ENCODE measurements at regions not wholly inside any gene's neighbourhood (a gene's known extent, or its start where the extent isn't known, plus 50 kb on each side); places are given as distances from the start of the nearest gene placed in this dataset.

DNA sequence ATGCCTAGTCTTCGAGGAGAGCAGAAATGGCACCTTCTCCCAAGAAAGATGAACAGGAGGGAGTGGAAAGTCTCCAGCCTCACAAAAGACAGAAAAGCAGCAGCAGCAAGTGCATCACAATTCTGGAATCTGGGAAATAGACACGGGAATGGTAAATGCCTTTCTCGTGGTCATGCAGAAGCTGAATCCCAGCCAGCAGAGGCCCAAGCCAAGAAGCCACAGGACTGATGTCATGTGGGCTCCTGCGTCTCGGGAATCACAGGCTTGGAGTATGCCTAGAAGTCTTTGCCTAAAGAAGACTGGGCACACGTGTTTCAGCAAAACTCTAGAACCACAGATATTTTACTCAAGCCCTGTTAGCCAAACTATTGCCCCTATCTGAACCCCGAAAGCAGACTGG, 260.3 kb upstream of the PLD5 start:
- no peaks in the 10 kb centered on the region for H3K79me2 ChIP-seq (ENCODE audit: insufficient read depth, low read length)
- no peak overlapping the region for H3K4me3 ChIP-seq (ENCODE audit: low read depth, low read length, poor library complexity, severe bottlenecking)
- H3K4me1 ChIP-seq (ENCODE audit: insufficient read depth, low read length, severe bottlenecking) = no peaks in the 10 kb centered on the region
- H3K4me2 ChIP-seq (ENCODE audit: low read length) = no peak overlapping the region
- H4K20me1 ChIP-seq (ENCODE audit: insufficient read depth, low read length) = no peaks in the 10 kb centered on the region
- H3K9ac ChIP-seq (ENCODE audit: low read length) = no peak overlapping the region
- no peaks in the 10 kb centered on the region for H3K36me3 ChIP-seq (ENCODE audit: insufficient read depth, low read length)
- H3K27me3 ChIP-seq (ENCODE audit: insufficient read depth, low read length) = peaks cover 5% of the 10 kb centered on the region; the same call in 1 of the 2 replicates
- no peak overlapping the region for H2AFZ ChIP-seq (ENCODE audit: low read length)
- H3K27ac ChIP-seq (ENCODE audit: low read depth, low read length, poor library complexity, severe bottlenecking) = no peak overlapping the region
- no peaks in the 10 kb centered on the region for H3F3A ChIP-seq (ENCODE audit: insufficient read depth, low read length)
- no peaks in the 10 kb centered on the region for H3K9me3 ChIP-seq (ENCODE audit: low read length)
- H3K9me2 ChIP-seq (ENCODE audit: low read depth, low read length) = no peaks in the 10 kb centered on the region
- TF ChIP-seq EZH2 (IDR thresholded peaks at IDR 0.05; ENCODE audit: borderline replicate concordance, low read length) = no peak
- TF ChIP-seq, protein P1, sequence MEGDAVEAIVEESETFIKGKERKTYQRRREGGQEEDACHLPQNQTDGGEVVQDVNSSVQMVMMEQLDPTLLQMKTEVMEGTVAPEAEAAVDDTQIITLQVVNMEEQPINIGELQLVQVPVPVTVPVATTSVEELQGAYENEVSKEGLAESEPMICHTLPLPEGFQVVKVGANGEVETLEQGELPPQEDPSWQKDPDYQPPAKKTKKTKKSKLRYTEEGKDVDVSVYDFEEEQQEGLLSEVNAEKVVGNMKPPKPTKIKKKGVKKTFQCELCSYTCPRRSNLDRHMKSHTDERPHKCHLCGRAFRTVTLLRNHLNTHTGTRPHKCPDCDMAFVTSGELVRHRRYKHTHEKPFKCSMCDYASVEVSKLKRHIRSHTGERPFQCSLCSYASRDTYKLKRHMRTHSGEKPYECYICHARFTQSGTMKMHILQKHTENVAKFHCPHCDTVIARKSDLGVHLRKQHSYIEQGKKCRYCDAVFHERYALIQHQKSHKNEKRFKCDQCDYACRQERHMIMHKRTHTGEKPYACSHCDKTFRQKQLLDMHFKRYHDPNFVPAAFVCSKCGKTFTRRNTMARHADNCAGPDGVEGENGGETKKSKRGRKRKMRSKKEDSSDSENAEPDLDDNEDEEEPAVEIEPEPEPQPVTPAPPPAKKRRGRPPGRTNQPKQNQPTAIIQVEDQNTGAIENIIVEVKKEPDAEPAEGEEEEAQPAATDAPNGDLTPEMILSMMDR (IDR thresholded peaks at IDR 0.05; ENCODE audit: low read length) = no peak

DNA sequence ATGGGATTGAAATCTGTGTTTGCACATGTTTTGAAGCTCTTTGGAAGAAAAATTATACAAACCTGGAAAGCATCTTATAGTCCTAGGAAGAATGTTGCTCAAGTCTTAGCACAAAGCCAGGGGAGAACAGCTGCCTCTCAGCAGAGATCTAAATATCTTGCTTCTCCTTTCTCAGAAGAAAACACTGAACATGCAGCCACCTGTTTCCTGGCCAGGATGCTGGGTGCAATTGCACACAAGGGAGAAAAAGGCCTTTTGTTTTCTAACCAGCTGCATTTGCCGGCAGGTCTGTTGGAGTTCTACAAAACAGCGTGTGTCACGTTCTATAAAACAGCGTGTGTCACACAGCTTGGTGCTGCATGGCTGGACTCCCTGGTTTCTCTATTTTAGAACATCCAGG, 259.6 kb upstream of the PLD5 start:
- no peak overlapping the region for H2AFZ ChIP-seq (ENCODE audit: low read length)
- no peak overlapping the region for H3K9ac ChIP-seq (ENCODE audit: low read length)
- no peaks in the 10 kb centered on the region for H3K4me1 ChIP-seq (ENCODE audit: insufficient read depth, low read length, severe bottlenecking)
- TF ChIP-seq, protein P1 (IDR thresholded peaks at IDR 0.05; ENCODE audit: low read length) = no peak
- no peak for TF ChIP-seq EZH2 (IDR thresholded peaks at IDR 0.05; ENCODE audit: borderline replicate concordance, low read length)
- peaks cover 5% of the 10 kb centered on the region; the same call in 1 of the 2 replicates for H3K27me3 ChIP-seq (ENCODE audit: insufficient read depth, low read length)
- no peak overlapping the region for H3K27ac ChIP-seq (ENCODE audit: low read depth, low read length, poor library complexity, severe bottlenecking)
- no peaks in the 10 kb centered on the region for H3K36me3 ChIP-seq (ENCODE audit: insufficient read depth, low read length)
- no peaks in the 10 kb centered on the region for H3F3A ChIP-seq (ENCODE audit: insufficient read depth, low read length)
- H3K9me3 ChIP-seq (ENCODE audit: low read length) = no peaks in the 10 kb centered on the region
- no peak overlapping the region for H3K4me3 ChIP-seq (ENCODE audit: low read depth, low read length, poor library complexity, severe bottlenecking)
- H3K79me2 ChIP-seq (ENCODE audit: insufficient read depth, low read length) = no peaks in the 10 kb centered on the region
- no peak overlapping the region for H3K4me2 ChIP-seq (ENCODE audit: low read length)
- no peaks in the 10 kb centered on the region for H3K9me2 ChIP-seq (ENCODE audit: low read depth, low read length)
- no peaks in the 10 kb centered on the region for H4K20me1 ChIP-seq (ENCODE audit: insufficient read depth, low read length)

DNA sequence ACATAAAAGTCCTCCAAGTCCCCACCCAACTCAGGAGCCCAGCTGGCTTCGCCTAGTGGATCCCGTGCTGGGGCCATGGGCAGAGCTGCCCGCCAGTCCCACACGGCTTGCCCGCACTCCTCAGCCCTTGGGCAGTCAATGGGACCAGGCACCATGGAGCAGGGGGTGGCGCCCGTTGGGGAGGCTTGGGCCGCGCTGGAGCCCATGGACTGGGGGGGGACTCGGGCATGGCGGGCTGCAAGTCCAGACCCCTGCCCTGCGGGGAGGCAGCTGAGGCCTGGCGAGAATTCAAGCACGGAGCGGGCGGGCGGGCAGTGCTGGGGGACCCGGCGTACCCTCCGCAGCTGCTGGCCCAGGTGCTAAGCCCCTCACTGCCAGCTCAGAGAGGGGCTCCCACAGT, 249.8 kb upstream of the PLD5 start:
- H3K79me2 ChIP-seq (ENCODE audit: insufficient read depth, low read length) = no peaks in the 10 kb centered on the region
- no peaks in the 10 kb centered on the region for H3F3A ChIP-seq (ENCODE audit: insufficient read depth, low read length)
- H3K4me3 ChIP-seq (ENCODE audit: low read depth, low read length, poor library complexity, severe bottlenecking) = no peak overlapping the region
- H3K36me3 ChIP-seq (ENCODE audit: insufficient read depth, low read length) = no peaks in the 10 kb centered on the region
- H4K20me1 ChIP-seq (ENCODE audit: insufficient read depth, low read length) = no peaks in the 10 kb centered on the region
- H3K9me2 ChIP-seq (ENCODE audit: low read depth, low read length) = no peaks in the 10 kb centered on the region
- no peaks in the 10 kb centered on the region for H3K9me3 ChIP-seq (ENCODE audit: low read length)
- H3K27me3 ChIP-seq (ENCODE audit: insufficient read depth, low read length) = no peaks in the 10 kb centered on the region
- H3K9ac ChIP-seq (ENCODE audit: low read length) = no peak overlapping the region
- no peak overlapping the region for H3K4me2 ChIP-seq (ENCODE audit: low read length)
- TF ChIP-seq, protein P1 (IDR thresholded peaks at IDR 0.05; ENCODE audit: low read length) = no peak
- TF ChIP-seq EZH2 (IDR thresholded peaks at IDR 0.05; ENCODE audit: borderline replicate concordance, low read length) = no peak
- H3K27ac ChIP-seq (ENCODE audit: low read depth, low read length, poor library complexity, severe bottlenecking) = no peak overlapping the region
- H3K4me1 ChIP-seq (ENCODE audit: insufficient read depth, low read length, severe bottlenecking) = no peaks in the 10 kb centered on the region
- no peak overlapping the region for H2AFZ ChIP-seq (ENCODE audit: low read length)
